HG03565 (cell line): ENCODE measurements at regions not wholly inside any gene's neighbourhood (a gene's known extent, or its start where the extent isn't known, plus 50 kb on each side); places are given as distances from the start of the nearest gene placed in this dataset.

Experiments used
- ATAC-seq: cut with Tn5 transposase; IDR thresholded peaks from one replicate; pipeline ENCODE4 v1.9.1; 2021; ENCODE audit warnings: mild to moderate bottlenecking, moderate library complexity; ENCODE audit not compliant: unreplicated experiment

- no peak for ATAC-seq
Measured at GRCh38 chr13:47831265-47831664, 169.8 kb downstream of the SUCLA2 start.

DNA sequence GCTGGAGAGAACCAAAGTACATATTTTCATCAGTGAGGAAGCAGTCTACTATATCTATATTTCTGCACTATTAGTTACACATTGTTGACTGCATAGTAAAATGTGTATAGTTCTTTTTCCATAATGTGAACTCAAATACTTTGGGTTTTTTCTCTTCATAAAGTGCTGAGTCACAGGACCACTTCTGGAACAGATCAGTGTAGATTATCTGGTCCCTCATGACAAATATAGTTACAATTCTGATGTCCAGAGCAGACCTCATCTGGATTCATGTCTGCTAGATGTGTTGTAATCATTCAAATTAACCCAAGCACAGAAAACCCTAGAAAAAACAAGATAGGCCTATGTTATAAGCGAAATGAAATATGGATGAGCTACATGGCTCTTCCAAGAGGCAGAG is 171.4 kb downstream of the SUCLA2 start:
- no peak for ATAC-seq

- no peak for ATAC-seq
Measured at GRCh38 chr13:47826471-47826870, 174.6 kb downstream of the SUCLA2 start.

GRCh38 chr13:47822036-47822435 is 179.0 kb downstream of the SUCLA2 start:
- no peak for ATAC-seq

GRCh38 chr13:47816831-47817230 is 184.2 kb downstream of the SUCLA2 start:
- ATAC-seq: no peak

DNA sequence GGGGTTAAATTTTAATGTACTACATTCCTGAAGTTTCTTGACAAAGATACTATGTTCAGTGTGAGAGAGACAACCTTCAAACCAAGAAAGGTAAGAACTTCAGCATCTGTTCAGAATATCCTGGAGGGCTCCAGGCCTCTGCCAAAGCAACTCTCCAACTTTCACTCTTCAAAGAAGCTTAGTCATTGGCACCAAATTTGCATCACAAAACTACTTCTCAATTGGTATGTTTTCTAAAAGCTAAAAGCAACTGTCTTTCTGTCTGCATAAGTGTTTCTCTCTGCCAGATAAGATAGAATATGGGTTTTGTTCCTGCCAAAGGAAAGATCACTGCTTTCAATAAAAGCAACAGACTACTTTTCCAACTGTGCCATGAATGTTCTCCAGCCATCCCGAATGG is 187.4 kb downstream of the SUCLA2 start:
- ATAC-seq: no peak

- no peak for ATAC-seq
Measured at GRCh38 chr13:47809411-47809810, 191.7 kb downstream of the SUCLA2 start.

DNA sequence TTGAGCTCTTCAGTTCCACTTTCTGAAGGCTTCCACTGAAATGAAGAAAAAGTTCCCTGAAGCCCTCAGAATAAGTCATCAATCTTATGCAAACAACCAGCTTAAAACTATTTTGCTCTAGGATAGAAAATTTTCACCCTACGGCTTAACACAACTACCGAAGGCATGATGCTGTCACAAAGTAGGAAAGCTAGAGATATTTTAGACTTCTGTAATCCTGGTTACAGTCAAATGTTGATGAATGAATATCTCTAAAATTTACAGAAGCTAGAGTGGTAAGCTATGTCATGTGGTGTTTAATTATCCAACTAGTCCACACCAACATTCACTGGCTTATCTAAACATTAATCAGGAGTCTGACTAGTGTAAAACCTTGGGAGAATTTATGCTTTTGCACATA is 197.9 kb downstream of the SUCLA2 start:
- ATAC-seq: no peak

GRCh38 chr13:47801555-47801954 is 199.5 kb downstream of the SUCLA2 start:
- ATAC-seq: no peak

- no peak for ATAC-seq
Measured at GRCh38 chr13:47800593-47800992, 200.5 kb downstream of the SUCLA2 start.

- ATAC-seq: no peak
Measured at GRCh38 chr13:47798906-47799305, 202.2 kb downstream of the SUCLA2 start.

DNA sequence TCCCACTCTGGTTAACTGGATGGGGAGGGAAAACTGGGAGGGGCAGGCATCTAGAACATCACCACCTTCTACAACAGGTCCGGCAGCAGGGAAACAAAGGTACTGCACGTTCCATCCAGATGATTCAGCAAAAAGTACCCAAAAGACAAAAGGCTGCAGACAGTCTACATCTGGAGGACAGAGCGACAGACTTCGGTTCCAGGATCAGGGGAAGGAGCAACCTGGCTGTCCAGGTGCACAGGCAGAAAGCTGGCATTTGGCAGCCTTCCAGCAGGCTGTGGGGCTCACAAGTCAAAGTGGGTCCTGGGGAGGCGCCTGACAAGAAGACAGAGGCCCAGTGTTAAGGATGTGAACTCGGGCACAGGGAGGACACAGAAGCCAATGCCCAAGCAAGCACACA is 202.9 kb downstream of the SUCLA2 start:
- no peak for ATAC-seq

DNA sequence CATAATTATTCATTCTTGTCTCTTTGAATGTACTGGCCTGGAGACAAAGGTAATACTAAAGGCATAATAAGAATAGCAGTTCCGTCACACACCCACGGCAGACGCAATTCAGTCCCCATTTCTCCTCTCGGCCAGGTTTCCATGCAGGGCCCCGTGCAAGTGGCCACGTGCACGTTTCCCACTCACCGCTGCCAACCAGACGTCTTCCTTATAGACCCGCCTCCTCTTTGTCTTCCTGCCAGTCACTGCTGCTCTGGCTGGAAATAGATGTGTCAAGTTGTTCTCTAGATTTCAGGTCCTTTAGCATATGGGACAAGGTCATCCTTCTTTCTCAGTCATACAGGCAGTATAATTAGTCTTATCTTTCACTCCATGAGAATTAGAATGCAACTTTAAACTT is 204.3 kb downstream of the SUCLA2 start:
- ATAC-seq: no peak

DNA sequence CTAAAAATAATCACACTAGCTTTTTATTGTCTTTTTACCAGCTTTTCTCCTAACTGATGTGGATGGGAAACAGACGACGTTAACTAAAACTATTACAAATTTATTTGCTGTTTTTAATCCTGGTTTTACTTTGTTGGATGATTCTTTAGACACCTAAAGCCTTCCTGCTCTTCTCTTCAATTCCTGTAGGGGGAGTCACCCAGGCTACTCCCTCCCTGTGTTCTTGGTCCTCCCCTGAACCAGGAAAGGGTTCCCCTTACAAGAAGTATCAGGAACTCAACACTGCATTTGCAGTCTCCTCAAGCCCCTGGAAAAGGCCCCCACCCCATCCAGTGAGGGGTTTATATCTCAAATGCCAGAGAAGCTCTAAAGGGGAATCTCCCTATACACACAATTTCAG is 206.1 kb downstream of the SUCLA2 start:
- no peak for ATAC-seq

- no peak for ATAC-seq
Measured at GRCh38 chr13:47790755-47791154, 210.3 kb downstream of the SUCLA2 start.

DNA sequence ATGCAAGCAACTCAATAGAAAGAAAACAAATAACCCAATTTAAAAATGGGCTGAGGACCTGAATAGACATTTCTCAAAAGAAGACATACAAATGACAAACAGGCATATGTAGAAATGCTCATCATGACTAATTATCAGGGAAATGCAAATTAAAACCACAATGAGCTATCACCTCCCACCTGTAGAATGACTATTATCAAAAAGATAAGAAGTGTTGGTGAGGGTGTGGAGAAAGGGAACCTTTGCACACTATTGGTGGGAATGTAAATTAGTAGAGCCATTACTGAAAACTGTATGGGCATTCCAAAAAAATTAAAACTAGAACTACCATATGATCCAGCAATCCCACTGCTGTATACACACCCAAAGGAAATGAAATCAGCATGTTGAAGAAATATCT is 212.2 kb downstream of the SUCLA2 start:
- ATAC-seq: no peak

DNA sequence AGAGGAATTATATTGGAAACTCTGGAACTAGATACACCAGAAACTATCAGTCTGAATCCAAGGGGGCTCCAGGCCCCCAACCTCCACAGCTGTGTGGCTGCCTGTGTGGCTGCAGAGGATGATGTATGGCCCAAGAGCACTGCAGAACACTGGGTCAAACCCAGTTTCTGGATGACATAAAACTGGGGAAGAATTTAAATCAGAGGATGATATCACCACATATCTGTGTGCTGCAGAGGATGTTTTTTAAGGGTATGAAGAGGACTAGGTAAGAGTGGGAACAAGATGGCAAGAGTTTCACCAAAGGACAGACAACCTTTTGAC is 226.4 kb downstream of the SUCLA2 start:
- peak; percentile 4 for ATAC-seq

DNA sequence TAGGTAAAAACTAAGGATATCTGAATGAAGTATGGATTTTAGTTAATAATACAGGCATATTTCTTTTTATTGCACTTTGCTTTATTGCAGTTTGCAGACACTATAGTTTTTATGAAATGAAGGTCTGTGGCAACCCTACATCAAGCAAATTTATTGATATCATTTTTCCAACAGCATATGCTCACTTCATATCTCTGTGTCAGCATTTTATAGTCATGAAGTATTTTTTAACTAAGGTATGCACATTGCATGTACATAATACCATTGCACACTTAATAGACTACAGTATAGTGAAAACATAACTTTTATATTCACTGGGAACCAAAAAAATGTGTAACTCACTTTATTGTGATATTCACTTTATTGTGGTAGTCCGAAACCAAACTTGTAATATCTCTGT is 236.3 kb downstream of the SUCLA2 start:
- no peak for ATAC-seq

GRCh38 chr13:47757466-47758080 is 243.5 kb downstream of the SUCLA2 start:
- ATAC-seq: no peak

DNA sequence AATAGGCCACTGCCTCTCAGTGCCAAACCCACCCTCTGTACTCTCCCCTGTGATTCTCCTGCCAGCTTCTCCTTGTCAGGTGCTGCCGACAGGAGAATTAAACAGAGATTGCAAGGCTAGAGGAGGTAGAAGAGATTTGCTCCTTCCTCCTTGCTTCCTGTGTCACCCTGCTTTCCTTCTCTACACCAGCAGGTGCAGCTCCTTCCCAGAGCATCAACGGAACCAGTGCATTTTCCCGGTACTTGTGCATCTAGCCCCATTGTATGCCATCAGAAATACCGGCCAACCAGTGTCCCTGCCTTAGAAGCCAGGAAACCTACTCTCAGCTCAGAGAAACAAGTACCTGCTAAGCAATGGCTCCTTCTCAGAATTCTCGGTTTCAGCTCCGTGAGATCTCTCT is 253.2 kb downstream of the SUCLA2 start:
- ATAC-seq: no peak

DNA sequence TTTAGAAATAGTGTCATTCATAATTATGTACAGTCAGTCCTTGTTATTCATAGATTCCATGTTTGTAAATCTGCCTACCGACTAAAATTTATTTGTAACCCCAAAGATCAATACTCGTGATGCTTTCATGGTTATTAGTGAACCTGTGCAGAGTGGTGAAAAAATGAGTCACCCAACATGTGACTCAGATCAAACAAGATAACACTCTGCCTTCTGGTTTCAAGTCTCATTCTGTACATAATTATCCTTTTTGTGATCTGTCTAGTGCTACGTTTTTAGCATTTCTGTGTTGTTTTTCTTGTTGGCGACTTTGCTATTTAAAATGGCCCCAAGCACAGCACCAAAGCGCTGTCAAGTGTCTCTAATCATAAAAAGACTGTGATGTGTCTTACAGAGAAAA is 274.7 kb downstream of the SUCLA2 start:
- ATAC-seq: no peak

GRCh38 chr13:47723898-47724297 is 277.2 kb downstream of the SUCLA2 start:
- ATAC-seq: no peak

DNA sequence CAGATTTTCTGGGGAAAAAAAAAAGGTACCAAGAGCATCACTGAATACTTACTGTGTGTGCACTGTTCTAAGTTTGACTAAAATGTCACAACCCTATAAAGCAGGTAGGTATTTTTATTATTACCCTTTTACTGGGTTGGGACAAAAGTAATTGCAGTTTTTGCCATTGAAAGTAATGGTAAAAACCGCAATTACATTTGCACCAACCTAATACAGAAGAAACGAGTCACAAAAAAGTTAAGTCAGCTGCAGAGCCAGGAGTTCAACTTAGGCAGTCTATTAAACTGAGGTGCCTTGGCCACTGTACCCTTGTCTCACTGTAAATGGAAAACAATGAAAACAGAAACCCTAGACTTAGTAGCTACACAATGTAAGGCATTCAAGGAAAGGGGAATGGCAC is 281.9 kb downstream of the SUCLA2 start:
- ATAC-seq: no peak

DNA sequence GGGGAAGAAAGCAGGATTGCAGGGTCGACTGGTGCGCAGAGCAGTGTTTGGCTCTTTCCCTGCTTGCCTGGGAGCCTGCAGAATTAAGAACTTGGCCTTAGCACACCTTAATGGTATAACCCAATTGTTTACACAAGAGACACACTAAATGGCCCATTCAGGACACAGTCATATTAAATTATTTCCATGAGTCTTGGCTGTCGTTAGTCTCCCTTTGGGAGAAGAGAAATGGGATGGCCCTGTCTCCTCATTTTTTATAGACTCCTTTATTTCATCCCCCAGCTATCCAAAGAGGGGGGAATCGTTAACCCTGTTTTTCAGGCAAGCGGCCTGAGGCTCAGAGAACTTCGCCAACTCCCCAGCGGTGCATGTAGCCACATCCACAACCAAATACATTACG is 282.5 kb downstream of the SUCLA2 start:
- ATAC-seq: no peak
